ENCODE measurements at regions not wholly inside any gene's neighbourhood (a gene's known extent, or its start where the extent isn't known, plus 50 kb on each side); places are given as distances from the start of the nearest gene placed in this dataset.

DNA sequence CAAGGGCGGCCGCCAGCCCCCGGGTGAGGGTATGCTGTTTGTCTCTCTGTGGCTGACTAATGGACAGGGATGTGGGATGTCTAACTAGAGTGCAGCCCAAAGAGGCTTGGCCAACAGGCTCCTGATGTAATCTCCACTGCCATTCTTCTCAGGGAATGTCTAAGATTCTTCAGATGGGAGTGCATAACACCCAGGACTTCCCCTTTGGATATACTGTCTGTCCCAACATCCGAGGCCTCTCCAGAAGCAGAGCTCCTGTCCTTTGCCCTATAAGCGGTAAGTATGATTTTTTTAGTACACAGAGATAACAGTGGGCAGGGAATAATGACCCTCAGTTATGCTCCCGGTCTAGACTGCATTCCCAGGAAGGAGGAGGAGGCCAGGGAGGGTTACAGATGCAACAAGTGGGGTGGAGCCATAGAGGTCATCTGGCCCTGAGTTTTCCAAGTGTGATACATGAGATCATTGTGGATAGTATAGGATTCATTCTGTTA, 62.5 kb upstream of the SLCO2A1 start:
- ATAC-seq (ENCODE audit: low read depth) (no peak; the same call in 2 of the 3 replicates), DNase-seq (ENCODE audit: low spot score) (no peak)
- H3K4me1 ChIP-seq (ENCODE audit: insufficient read depth, poor library complexity, severe bottlenecking): no peaks in the 10 kb centered on the region
- TF ChIP-seq, protein P1, sequence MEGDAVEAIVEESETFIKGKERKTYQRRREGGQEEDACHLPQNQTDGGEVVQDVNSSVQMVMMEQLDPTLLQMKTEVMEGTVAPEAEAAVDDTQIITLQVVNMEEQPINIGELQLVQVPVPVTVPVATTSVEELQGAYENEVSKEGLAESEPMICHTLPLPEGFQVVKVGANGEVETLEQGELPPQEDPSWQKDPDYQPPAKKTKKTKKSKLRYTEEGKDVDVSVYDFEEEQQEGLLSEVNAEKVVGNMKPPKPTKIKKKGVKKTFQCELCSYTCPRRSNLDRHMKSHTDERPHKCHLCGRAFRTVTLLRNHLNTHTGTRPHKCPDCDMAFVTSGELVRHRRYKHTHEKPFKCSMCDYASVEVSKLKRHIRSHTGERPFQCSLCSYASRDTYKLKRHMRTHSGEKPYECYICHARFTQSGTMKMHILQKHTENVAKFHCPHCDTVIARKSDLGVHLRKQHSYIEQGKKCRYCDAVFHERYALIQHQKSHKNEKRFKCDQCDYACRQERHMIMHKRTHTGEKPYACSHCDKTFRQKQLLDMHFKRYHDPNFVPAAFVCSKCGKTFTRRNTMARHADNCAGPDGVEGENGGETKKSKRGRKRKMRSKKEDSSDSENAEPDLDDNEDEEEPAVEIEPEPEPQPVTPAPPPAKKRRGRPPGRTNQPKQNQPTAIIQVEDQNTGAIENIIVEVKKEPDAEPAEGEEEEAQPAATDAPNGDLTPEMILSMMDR (IDR thresholded peaks at IDR 0.05; ENCODE audit: poor library complexity, severe bottlenecking): no peak
- no peak overlapping the region for H3K4me3 ChIP-seq (ENCODE audit: severe bottlenecking)
- H3K9me3 ChIP-seq (ENCODE audit: severe bottlenecking): no peaks in the 10 kb centered on the region
- H3K27me3 ChIP-seq (ENCODE audit: insufficient read depth, poor library complexity, severe bottlenecking): no peaks in the 10 kb centered on the region
- H3K27ac ChIP-seq (ENCODE audit: poor library complexity, severe bottlenecking): no peak overlapping the region
- H3K36me3 ChIP-seq (ENCODE audit: low read depth): no peaks in the 10 kb centered on the region

DNA sequence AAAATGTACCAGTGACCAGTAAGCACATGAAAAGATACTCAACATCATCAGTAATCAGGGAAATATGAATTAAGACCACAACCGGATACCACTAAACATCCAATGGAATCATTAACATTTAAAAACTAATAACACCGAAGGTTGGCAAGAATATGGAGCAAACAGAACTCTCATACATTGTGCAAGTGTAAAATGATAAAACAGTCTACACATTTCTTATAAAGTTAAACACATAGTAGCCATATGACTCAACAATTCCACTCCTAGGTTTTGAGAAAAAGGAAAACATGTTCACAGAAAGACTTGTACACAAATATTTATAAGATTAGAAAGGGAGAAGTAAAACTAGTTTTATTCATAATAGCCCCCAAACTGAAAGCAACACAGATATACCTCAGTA, 60.3 kb upstream of the SLCO2A1 start:
- no peak overlapping the region for H3K27ac ChIP-seq (ENCODE audit: poor library complexity, severe bottlenecking)
- TF ChIP-seq, protein P1 (IDR thresholded peaks at IDR 0.05; ENCODE audit: poor library complexity, severe bottlenecking): no peak
- no peaks in the 10 kb centered on the region for H3K27me3 ChIP-seq (ENCODE audit: insufficient read depth, poor library complexity, severe bottlenecking)
- no peaks in the 10 kb centered on the region for H3K36me3 ChIP-seq (ENCODE audit: low read depth)
- H3K9me3 ChIP-seq (ENCODE audit: severe bottlenecking): no peaks in the 10 kb centered on the region
- no peak for ATAC-seq (ENCODE audit: low read depth)
- DNase-seq (ENCODE audit: low spot score): no peak
- H3K4me3 ChIP-seq (ENCODE audit: severe bottlenecking): no peak overlapping the region
- H3K4me1 ChIP-seq (ENCODE audit: insufficient read depth, poor library complexity, severe bottlenecking): no peaks in the 10 kb centered on the region

DNA sequence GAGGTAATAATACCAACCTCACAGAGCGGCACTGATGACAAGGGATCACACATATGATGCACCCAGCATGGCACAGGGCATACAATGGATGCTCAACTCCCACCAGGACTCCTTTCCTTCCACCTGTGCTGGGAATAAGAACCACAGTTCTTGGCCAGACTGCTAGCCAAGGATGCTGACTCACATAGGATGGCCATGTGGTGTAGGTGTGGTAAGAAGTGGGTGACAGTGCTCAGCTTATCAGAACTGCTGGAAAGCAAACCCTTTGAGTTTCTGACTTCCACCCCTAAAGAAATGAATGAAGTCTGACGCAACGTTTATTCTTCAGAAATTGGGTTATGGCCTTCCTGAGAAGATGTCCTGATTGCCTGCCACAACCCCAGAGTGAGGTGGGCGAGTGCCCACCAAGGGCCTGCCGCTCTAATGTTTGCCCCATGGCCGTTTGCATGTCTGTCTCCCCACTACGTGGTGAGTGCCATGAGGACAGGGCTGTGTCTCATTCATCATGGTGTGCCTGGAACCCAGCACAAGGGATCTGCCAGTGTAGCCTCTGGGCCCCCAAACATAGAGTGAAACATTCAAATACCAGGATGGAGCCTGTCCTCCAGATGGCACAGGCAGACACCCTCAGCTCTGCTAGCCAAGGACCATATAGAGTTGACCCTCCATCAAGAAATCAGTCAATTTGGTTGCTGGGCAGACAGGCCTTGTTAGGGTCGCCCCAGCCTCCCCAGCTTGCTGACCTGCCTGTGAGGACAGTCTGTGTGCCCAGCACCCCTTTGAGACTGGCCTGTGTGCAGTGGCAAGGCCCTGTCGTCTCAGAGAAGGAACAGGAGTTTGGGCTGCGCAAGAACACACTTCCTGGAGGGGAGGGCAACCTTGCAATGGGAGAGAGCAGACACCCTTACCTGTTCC, 57.6 kb upstream of the SLCO2A1 start:
- Histone ChIP-seq H3K4me3 (ENCODE audit: severe bottlenecking) (no peak overlapping the region), H3K27ac (ENCODE audit: poor library complexity, severe bottlenecking) (no peak overlapping the region), H3K4me1 (ENCODE audit: insufficient read depth, poor library complexity, severe bottlenecking) (no peaks in the 10 kb centered on the region), H3K36me3 (ENCODE audit: low read depth) (no peaks in the 10 kb centered on the region), H3K9me3 (ENCODE audit: severe bottlenecking) (no peaks in the 10 kb centered on the region), H3K27me3 (ENCODE audit: insufficient read depth, poor library complexity, severe bottlenecking) (no peaks in the 10 kb centered on the region)
- ATAC-seq (ENCODE audit: low read depth) (peak; percentile 67; the same call in 1 of the 3 replicates), DNase-seq (ENCODE audit: low spot score) (no peak)
- TF ChIP-seq, protein P1 (IDR thresholded peaks at IDR 0.05; ENCODE audit: poor library complexity, severe bottlenecking): no peak

DNA sequence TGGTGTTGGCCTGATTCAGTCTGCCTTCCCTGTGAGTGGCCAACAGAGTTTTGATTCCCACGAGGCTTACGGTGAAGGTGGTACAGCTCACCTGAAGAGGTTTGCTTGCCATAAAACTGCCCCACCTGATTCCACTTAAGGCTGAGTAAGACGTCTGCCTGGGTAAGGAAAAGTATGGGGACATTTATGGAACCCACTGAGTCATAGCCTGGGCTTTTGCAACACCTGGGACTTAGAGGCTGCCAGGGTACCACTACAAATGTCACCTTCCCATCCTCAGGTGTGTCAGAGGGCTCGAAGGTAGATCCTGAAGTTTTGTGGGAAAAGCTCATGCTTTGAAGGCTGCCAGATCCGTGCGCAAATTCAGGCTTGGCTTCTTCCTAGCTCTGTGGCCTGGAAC, 56.9 kb upstream of the SLCO2A1 start:
- no peak for DNase-seq (ENCODE audit: low spot score)
- ATAC-seq (ENCODE audit: low read depth): no peak
- no peak overlapping the region for H3K27ac ChIP-seq (ENCODE audit: poor library complexity, severe bottlenecking)
- H3K4me3 ChIP-seq (ENCODE audit: severe bottlenecking): no peak overlapping the region
- TF ChIP-seq, protein P1 (IDR thresholded peaks at IDR 0.05; ENCODE audit: poor library complexity, severe bottlenecking): no peak
- no peaks in the 10 kb centered on the region for H3K9me3 ChIP-seq (ENCODE audit: severe bottlenecking)
- H3K36me3 ChIP-seq (ENCODE audit: low read depth): no peaks in the 10 kb centered on the region
- no peaks in the 10 kb centered on the region for H3K27me3 ChIP-seq (ENCODE audit: insufficient read depth, poor library complexity, severe bottlenecking)
- no peaks in the 10 kb centered on the region for H3K4me1 ChIP-seq (ENCODE audit: insufficient read depth, poor library complexity, severe bottlenecking)

Measured in RWPE2 (cell line).